HPDE6-E6E7 (cell line): ENCODE measurements at regions not wholly inside any gene's neighbourhood (a gene's known extent, or its start where the extent isn't known, plus 50 kb on each side); places are given as distances from the start of the nearest gene placed in this dataset.
"Not testable (repeated sequence)": the region's sequence is repeated elsewhere in the genome, so short reads cannot be mapped to it uniquely, and the experiment has no call there.

Experiments used
- DNase-seq: peaks from one replicate; pipeline ENCODE4 v3.0.0; 2011; ENCODE audit warnings: missing footprints; ENCODE audit errors: extremely low spot score

DNA sequence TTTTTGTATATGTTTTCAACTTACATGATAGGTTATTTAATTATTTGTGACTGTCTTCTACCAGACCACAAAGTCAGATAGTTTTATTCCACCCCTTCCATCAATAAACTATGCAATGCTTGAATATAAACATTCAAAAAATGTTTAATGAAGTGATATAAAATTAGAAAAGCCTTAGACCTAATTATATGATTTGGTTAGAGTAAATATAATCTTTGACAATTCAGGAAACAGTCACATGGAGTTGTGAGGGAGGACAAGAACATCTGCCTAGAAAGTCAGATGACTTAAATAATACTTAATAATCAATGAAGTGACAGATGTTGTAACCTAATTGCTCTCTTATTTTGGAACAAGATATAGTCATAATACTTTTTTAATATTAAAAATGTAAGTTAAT is 710.3 kb downstream of the ZBBX start:
- DNase-seq = no peak

DNA sequence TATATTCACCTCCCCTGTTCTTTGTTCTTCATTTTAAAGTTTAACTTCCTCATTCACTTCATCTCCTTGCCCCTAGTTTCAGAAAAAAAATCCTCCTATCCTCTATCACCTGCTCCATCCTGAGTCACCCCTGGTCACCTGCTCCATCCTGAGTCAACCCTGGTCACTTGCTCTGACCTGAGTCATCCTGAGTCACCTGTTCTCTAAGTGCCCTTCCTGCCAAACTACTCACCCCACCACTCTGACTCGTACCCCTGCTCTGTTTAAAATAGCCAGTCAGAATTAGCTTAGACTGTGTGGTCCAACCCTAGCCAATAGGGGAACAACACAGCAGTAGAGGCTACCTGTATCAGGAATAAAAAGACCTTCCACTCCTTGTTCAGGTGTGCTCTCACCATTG is 716.9 kb downstream of the ZBBX start:
- DNase-seq = no peak

DNA sequence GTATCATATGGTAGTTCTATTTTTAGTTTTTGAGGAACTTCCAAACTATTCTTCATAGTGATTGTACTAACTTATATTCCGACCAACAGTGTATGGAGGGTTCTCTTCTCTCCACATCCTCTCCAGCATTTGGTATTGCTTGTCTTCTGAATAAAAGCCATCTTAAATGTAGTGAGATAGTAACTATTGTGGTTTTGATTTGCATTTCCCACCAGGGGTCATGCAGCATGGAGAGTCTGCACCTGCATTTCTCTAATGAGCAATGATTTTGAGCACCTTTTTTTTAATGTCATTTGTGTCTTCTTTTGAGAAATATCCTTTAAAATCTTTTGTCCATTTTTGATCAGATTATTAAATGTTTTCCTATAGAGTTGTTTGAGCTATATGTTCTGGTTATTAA is 718.5 kb downstream of the ZBBX start:
- no peak for DNase-seq

DNA sequence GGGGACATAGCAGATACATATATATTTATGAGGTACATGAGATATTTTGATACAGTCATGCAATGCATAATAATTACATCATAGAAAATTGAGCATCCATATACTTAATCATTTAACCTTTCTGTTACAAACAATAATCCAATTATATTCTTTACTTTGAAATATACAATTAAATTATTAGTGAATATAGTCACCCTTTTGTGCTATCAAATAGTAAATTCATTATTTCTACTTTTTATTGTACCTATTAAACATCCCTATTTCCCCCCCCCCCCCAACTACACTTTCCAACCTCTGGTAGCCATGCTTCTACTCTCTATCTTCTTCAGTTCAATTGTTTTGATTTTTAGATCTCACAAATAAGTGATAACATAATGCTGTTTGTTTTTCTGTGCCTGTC is 719.1 kb downstream of the ZBBX start:
- no peak for DNase-seq

GRCh38 chr3:166637984-166638530 is 742.0 kb downstream of the ZBBX start:
- no peak for DNase-seq

DNA sequence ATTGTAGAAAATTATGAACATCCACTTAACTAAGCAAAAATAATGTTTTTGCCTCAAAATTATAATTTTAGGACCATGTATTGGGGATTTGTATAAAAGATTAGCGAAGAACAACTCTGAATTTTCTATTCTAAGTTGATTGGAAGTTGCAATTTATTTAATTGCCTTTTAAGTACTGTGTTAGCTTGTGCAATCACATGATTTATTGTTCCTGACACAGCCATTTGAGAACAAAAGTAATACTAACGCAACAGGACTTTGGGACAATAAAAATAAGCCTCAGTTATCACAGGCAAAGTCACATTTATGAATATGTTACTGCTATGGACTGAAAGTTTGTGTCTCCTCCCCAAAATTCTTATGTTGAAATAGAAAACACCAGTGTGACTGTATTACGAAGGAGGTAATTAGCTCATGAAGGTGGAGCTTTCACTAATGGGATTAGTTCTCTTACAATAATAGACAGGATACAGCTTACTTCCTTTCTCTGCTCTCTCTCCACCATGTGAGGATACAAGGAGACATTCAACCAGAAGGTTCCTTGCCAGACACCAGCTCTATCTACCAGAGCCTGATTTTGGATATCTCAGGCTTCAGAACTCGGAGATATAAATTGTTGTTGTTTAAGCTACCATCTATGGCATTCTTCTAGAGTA is 745.9 kb downstream of the ZBBX start:
- DNase-seq = no peak

DNA sequence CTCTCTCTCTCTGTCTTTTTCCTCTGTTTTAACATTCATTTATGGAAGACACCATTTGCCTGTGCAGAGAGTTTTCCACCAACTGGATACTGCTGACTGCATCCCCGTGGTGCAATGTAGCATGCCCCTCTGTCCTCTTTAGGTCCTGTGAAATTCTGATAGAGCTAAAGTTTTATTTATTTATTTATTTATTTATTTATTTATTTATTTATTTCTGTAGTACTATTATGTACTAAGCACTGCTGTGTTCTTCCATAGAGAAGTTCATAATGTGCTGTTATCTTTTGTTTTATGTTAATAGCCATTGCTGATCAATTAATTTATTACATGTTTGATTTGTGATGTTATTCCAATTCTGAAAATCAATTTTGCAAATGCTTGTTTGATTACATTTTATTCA is 749.9 kb downstream of the ZBBX start:
- DNase-seq = no peak

- no peak for DNase-seq
Observed at GRCh38 chr3:166613365-166613764, 766.7 kb downstream of the ZBBX start.

DNA sequence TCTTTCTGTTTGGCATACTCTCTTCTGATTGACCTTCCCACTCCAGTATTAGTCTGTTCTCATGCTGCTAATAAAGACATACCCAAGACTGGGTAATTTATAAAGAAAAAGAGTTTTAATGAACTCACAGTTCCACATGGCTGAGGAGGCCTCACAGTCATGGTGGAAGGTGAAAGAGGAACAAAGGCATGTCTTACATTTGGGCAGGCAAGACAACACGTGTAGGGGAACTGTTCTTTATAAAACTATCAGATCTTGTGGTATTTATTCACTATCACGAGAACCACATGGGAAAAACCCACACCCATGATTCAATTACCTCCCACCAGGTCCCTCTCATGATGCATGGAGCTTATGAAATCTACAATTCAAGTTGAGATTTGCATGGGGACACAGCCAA is 767.3 kb downstream of the ZBBX start:
- DNase-seq = not testable (repeated sequence)

- no peak for DNase-seq
Observed at GRCh38 chr3:166607933-166608521, 770.8 kb upstream of the BCHE start.

GRCh38 chr3:166606988-166607387 is 769.8 kb upstream of the BCHE start:
- DNase-seq = no peak

GRCh38 chr3:166593776-166594175 is 756.6 kb upstream of the BCHE start:
- no peak for DNase-seq

- no peak for DNase-seq
Observed at GRCh38 chr3:166582236-166582635, 745.0 kb upstream of the BCHE start.

GRCh38 chr3:166580561-166580960 is 743.3 kb upstream of the BCHE start:
- no peak for DNase-seq

DNA sequence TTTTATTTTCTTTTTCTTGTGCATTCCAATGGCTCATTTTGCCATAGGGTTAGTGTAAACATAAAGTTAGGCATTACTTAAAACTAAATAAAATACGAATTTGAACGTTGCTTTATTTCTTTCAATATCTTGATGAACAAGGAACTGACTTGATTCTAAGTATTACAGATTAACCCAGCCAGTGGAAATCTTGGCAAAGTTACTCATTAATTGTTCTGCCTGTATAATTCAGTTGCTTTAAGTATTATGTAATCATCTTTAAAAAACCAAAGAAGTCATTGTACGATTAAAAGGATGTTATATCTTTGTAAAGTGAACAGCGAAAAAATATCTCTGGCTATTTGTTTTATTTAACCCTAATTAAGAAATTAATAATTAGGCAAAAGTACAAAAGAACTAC is 737.9 kb upstream of the BCHE start:
- DNase-seq = no peak

DNA sequence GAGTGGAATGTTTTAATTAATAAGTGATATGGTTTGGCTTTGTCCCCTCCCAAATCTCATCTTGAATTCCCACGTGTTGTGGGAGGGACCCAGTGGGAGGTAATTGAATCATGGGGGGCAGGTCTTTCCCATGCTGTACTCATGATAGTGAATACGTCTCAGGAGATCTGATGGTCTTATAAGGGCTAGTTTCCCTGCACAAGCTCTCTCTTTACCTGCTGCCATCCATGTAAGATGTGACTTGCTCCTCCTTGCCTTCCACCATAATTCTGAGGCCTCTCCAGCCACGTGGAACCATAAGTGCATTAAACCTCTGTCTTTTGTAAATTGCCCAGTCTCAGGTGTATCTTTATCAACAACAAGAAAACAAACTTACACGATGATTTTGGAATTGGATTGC is 734.5 kb upstream of the BCHE start:
- DNase-seq = not testable (repeated sequence)

DNA sequence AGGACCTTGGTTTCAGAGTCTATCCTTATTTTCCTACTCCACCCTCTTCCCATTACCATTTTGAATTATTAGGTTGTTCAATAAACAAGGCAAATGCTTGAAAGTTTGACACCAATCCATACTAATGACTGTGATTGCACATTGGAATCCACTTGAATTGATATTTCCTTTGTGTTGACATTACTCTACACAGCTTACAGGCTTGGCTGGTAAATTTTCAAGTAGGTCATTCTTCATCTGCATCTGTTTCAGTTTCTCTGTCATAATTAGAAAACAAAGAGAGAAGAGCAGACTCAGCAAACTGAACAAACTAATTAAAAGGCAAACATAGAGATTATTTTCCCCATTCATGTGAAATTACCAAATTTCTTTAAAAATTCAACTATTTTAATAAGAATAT is 732.9 kb upstream of the BCHE start:
- DNase-seq = no peak

DNA sequence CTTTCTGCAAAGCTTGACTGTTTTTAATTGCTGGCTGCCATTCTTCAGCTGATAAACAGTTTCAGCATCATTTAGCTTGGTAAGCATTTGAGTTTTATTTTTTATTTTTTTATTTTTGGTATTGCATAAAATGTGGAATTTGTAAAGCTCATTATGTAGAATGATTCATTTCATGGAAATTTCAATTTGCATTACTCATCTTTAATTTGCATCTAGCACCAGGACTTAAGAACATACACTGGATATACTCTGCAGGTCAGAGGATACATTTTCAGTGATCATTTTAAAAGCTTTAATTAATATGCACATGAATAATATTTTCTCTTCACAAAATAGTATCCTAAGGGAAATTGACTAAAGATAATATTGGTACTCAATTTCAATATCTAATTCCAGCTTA is 732.4 kb upstream of the BCHE start:
- no peak for DNase-seq

GRCh38 chr3:166560253-166560652 is 723.0 kb upstream of the BCHE start:
- no peak for DNase-seq

GRCh38 chr3:166556955-166557354 is 719.7 kb upstream of the BCHE start:
- DNase-seq = no peak

GRCh38 chr3:166554023-166554422 is 716.8 kb upstream of the BCHE start:
- no peak for DNase-seq

GRCh38 chr3:166533740-166534139 is 696.5 kb upstream of the BCHE start:
- no peak for DNase-seq

GRCh38 chr3:166531730-166532129 is 694.5 kb upstream of the BCHE start:
- DNase-seq = no peak

DNA sequence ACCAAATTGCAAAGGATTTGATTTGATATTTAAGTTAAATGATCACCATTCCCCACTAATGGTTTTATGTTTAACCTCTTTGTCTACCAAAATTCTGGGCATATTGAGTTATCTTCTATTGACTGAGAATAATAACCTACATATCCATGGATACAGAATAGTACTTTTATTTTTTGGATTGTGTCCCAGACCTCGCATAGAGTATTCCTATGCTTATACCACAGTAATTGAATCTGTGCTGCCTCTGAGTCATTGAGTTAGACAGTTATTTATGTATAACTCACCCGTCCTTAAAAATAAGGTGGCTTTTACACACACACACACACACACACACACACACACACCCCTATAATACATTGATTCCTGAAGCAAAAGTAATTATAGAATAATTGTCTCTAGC is 690.1 kb upstream of the BCHE start:
- DNase-seq = no peak
